Posterior vena cava (tissue), 2 donors: ENCODE measurements at regions not wholly inside any gene's neighbourhood (a gene's known extent, or its start where the extent isn't known, plus 50 kb on each side); places are given as distances from the start of the nearest gene placed in this dataset.

Source experiments
- DNase-seq: peaks from one replicate; pipeline ENCODE4 v3.0.0-alpha.2; 2020; ENCODE audit warnings: low spot score
- intact Hi-C, 2 donors: fragments of 100-400 bp; cut with DNase I; formaldehyde crosslinking; loops; one replicate each; pipeline versions ENCODE4 v1.14.1 to v1.14.2; 2022 to 2023
- donor health status: DM: yes; HTN: yes; CAD: no.
- donor health status: DM: yes; HTN: yes; CAD: no.

DNA sequence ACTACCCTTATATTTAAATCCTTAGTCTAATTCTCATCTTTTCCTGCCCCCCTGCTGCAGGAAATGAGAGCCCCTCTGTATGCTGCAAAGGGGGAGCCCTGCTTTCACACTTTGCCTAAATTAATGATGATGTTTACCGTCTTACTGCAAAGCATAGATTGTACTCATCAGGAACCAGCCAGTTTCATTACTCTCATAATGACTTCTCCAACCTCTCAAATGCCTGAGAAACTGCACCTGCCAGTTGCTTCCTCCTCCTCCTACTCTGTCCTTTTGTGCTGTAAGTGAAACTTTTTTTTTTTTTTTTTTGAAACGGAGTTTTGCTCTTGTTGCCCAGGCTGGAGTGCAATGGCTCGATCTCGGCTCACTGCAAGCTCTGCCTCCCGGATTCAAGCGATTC is 101.7 kb downstream of the ADSS2 start:
- no peak for DNase-seq
- intact Hi-C loops: no loop called here

DNA sequence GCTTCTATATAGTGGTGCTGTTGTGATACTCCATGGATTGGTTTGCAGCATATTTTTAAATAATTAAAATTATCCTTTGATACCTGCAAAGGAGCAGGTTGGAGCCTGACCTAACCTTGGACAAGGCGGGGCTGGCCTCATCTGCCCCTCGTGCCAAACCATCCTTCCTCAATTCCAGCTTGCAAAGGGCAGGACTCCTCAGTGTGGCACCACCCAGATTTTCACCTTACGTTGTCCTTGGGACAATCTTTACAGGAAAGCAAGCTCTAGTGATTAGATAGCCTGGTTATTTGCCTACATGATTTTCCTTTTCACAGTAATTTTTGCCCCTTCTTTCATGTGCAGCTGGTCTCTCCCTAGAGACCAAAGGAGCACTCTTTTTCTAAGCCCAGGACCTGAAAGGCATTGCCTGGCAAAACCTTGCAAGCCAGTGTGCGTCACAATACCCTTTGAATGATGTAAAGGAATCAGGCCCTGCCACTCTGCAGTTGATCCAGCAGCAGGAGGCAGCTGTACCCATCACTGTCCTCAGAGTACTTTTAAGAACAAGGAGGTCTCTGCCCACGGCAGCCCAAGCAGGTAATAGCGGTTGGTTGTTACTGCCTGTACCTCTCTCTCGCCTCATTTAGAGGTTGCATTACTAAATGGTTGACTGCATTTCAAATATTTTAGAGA is 99.4 kb downstream of the ADSS2 start:
- intact Hi-C loops: no loop called here

GRCh38 chr1:244353551-244354091 is 98.1 kb downstream of the ADSS2 start:
- intact Hi-C loops: no loop called here
- peak; percentile 89 for DNase-seq

More for the DNA sequence above, 99.4 kb downstream of the ADSS2 start:
- DNase-seq: no peak

GRCh38 chr1:244354810-244355278 is 96.9 kb downstream of the ADSS2 start:
- intact Hi-C loops: no loop called here
- DNase-seq: no peak

DNA sequence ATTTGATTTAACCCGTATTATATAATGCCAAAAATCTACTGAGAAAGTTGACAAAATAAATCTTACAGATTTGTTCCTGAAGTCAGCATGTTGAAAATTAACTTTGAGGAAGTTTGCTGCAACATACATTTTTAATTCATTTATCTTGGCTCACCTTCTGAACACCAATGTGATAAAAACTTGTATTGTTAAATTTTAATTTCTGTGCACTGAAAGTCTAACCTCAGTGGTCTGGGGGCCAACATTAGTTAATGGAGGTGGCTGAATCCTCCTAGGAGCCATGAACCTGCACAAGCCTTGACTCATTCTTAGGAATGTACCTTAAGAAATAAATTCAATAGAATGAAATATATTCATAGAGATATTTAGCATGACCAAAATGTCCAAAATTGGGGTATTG is 95.3 kb downstream of the ADSS2 start:
- no peak for DNase-seq
- intact Hi-C loops: no loop called here
